IMR-90 (cell line): ENCODE measurements at regions not wholly inside any gene's neighbourhood (a gene's known extent, or its start where the extent isn't known, plus 50 kb on each side); places are given as distances from the start of the nearest gene placed in this dataset.

Source experiments
- ATAC-seq: fragments of 200-7000 bp; cut with Tn5 transposase; 2 replicates; pipeline ENCODE4 v1.9.1; 2020; ENCODE audit warnings: low read depth, mild to moderate bottlenecking, moderate library complexity
- BruUV-seq: library from RNA; stranded (reverse); fragments of 400-500 nt; replicated peaks from 2 replicates; lab custom pipeline; 2021; lab: Mats Ljungman, UMichigan
- CTCF ChIA-PET: fragments of 300-600 bp; formaldehyde crosslinking; extraction: SDS; loops from one replicate; lab custom pipeline; 2021; ENCODE audit warnings: antibody characterized with exemption; lab: Yijun Ruan, JAX
- POLR2A ChIA-PET: fragments of 300-600 bp; sonication (Branson Sonifier 250); formaldehyde crosslinking; loops from one replicate; lab custom pipeline; 2022; ENCODE audit warnings: antibody characterized with exemption; ENCODE audit not compliant: unreplicated experiment; lab: Charles Lee
- DNase-seq: peaks from one replicate; pipeline ENCODE4 v3.0.0; 2013
- H2AFZ ChIP-seq: replicated peaks from 2 replicates; pipeline ENCODE3; 2013; ENCODE audit warnings: low read length, mild to moderate bottlenecking; ENCODE audit not compliant: poor library complexity
- H2AK5ac ChIP-seq: 2 replicates; pipeline ENCODE4 v1.6.1; 2013; ENCODE audit warnings: low read depth, low read length, inconsistent platforms
- H2AK9ac ChIP-seq: replicated peaks from 2 replicates; pipeline ENCODE3; 2013; ENCODE audit warnings: mild to moderate bottlenecking, low read depth, low read length, moderate library complexity; ENCODE audit not compliant: poor library complexity
- H2BK120ac ChIP-seq: 2 replicates; pipeline ENCODE4 v1.6.1; 2013; ENCODE audit warnings: low read depth, low read length, inconsistent platforms
- H2BK15ac ChIP-seq: 3 replicates; pipeline ENCODE4 v1.6.1; 2013; ENCODE audit warnings: low read depth, low read length, inconsistent platforms
- H2BK20ac ChIP-seq: 2 replicates; pipeline ENCODE4 v1.6.1; 2013; ENCODE audit warnings: low read depth, mild to moderate bottlenecking, inconsistent platforms, low read length, moderate library complexity
- H2BK5ac ChIP-seq: 2 replicates; pipeline ENCODE4 v1.6.1; 2013; ENCODE audit warnings: mild to moderate bottlenecking, low read depth, low read length, inconsistent platforms; ENCODE audit not compliant: poor library complexity, severe bottlenecking
- H3K14ac ChIP-seq: replicated peaks from 2 replicates; pipeline ENCODE4 v1.6.1; 2013; ENCODE audit warnings: low read depth, low read length, inconsistent platforms
- H3K18ac ChIP-seq: 2 replicates; pipeline ENCODE4 v1.6.1; 2013; ENCODE audit warnings: low read depth, low read length, control low read depth
- H3K23ac ChIP-seq: 2 replicates; pipeline ENCODE4 v1.6.1; 2013; ENCODE audit warnings: low read depth, low read length, inconsistent platforms
- H3K27ac ChIP-seq: 2 replicates; pipeline ENCODE4 v1.5.1; 2013; ENCODE audit warnings: mild to moderate bottlenecking, control low read depth, low read length; ENCODE audit not compliant: insufficient read depth
- H3K27me3 ChIP-seq: 2 replicates; pipeline ENCODE4 v1.6.1; 2013; ENCODE audit warnings: low read length; ENCODE audit not compliant: control insufficient read depth, insufficient read depth
- H3K36me3 ChIP-seq: 2 replicates; pipeline ENCODE4 v1.6.1; 2013; ENCODE audit warnings: low read length, mixed read lengths; ENCODE audit not compliant: control insufficient read depth, insufficient read depth
- H3K4ac ChIP-seq: 2 replicates; pipeline ENCODE4 v1.6.1; 2013; ENCODE audit warnings: low read depth, low read length, inconsistent platforms
- H3K4me1 ChIP-seq: 2 replicates; pipeline ENCODE4 v1.6.1; 2013; ENCODE audit warnings: low read length, mixed read lengths; ENCODE audit not compliant: control insufficient read depth, insufficient read depth
- H3K4me2 ChIP-seq: 2 replicates; pipeline ENCODE4 v1.6.1; 2013; ENCODE audit warnings: low read depth, mild to moderate bottlenecking, control low read depth, low read length, moderate library complexity
- H3K4me3 ChIP-seq: 2 replicates; pipeline ENCODE4 v1.5.1; 2013; ENCODE audit warnings: low read depth, mild to moderate bottlenecking, control low read depth, low read length, moderate library complexity; ENCODE audit not compliant: insufficient read depth
- H3K56ac ChIP-seq: 2 replicates; pipeline ENCODE4 v1.6.1; 2013; ENCODE audit warnings: low read length, inconsistent platforms; ENCODE audit not compliant: insufficient read depth; ENCODE audit errors: extremely low read depth
- H3K79me1 ChIP-seq, 2 experiments: 2 replicates each; pipeline ENCODE4 v1.6.1; 2013; ENCODE audit warnings: low read length in 2 of 2, inconsistent platforms in 1 of 2, low read depth in 1 of 2
- H3K9ac ChIP-seq: 2 replicates; pipeline ENCODE4 v1.6.1; 2013; ENCODE audit warnings: low read depth, low read length, control low read depth
- H3K9me1 ChIP-seq: 2 replicates; pipeline ENCODE4 v1.6.1; 2013; ENCODE audit warnings: low read length, inconsistent platforms; ENCODE audit not compliant: insufficient read depth
- H3K9me3 ChIP-seq: 2 replicates; pipeline ENCODE4 v1.6.1; 2013; ENCODE audit warnings: low read length; ENCODE audit not compliant: control insufficient read depth, insufficient read depth
- H4K20me1 ChIP-seq: 2 replicates; pipeline ENCODE4 v1.6.1; 2013; ENCODE audit warnings: low read length, inconsistent platforms; ENCODE audit not compliant: insufficient read depth
- H4K5ac ChIP-seq: 2 replicates; pipeline ENCODE4 v1.6.1; 2013; ENCODE audit warnings: mild to moderate bottlenecking, low read depth, low read length, control low read depth
- H4K8ac ChIP-seq, 2 experiments: 2 replicates each; pipeline ENCODE4 v1.6.1; 2013; ENCODE audit warnings: low read depth in 2 of 2, low read length in 2 of 2, control low read depth in 1 of 2, inconsistent platforms in 1 of 2
- H4K91ac ChIP-seq: 2 replicates; pipeline ENCODE4 v1.6.1; 2013; ENCODE audit warnings: low read depth, low read length, inconsistent platforms; ENCODE audit not compliant: insufficient read depth
- CEBPB ChIP-seq: IDR thresholded peaks from 2 replicates; pipeline ENCODE4 v1.6.1; 2012; ENCODE audit warnings: low read depth, low read length, improper control_type of control experiment
- CHD1 ChIP-seq: IDR thresholded peaks from 2 replicates; pipeline ENCODE4 v1.6.1; 2012; ENCODE audit warnings: low read depth, low read length, improper control_type of control experiment
- FOS ChIP-seq: fragments of 150-350 bp; IDR thresholded peaks from 2 replicates; pipeline ENCODE4 v1.6.1; 2016; ENCODE audit warnings: low read depth, low read length
- MAFK ChIP-seq: IDR thresholded peaks from 2 replicates; pipeline ENCODE4 v1.6.1; 2012; ENCODE audit warnings: low read depth, low read length, improper control_type of control experiment
- MAZ ChIP-seq: IDR thresholded peaks from 2 replicates; pipeline ENCODE4 v1.6.1; 2012; ENCODE audit warnings: low read depth, mild to moderate bottlenecking, low read length, improper control_type of control experiment, moderate library complexity, borderline replicate concordance
- MXI1 ChIP-seq: IDR thresholded peaks from 2 replicates; pipeline ENCODE4 v1.6.1; 2012; ENCODE audit warnings: low read depth, mild to moderate bottlenecking, low read length, moderate library complexity, borderline replicate concordance
- NFE2L2 ChIP-seq: fragments of 150-350 bp; IDR thresholded peaks from 2 replicates; pipeline ENCODE4 v1.6.1; 2016; ENCODE audit warnings: low read depth, mild to moderate bottlenecking, low read length
- POLR2A ChIP-seq: IDR thresholded peaks from 2 replicates; pipeline ENCODE4 v1.6.1; 2012; ENCODE audit warnings: mild to moderate bottlenecking, low read depth, low read length
- RAD21 ChIP-seq: IDR thresholded peaks from 2 replicates; pipeline ENCODE4 v1.6.1; 2012; ENCODE audit warnings: low read length, improper control_type of control experiment
- RCOR1 ChIP-seq: IDR thresholded peaks from 2 replicates; pipeline ENCODE4 v1.6.1; 2012; ENCODE audit warnings: mild to moderate bottlenecking, low read length, improper control_type of control experiment; ENCODE audit not compliant: insufficient replicate concordance
- RFX5 ChIP-seq: IDR thresholded peaks from 2 replicates; pipeline ENCODE4 v1.8.0; 2012; ENCODE audit warnings: low read depth, mild to moderate bottlenecking, low read length, moderate library complexity
- WGBS, 2 experiments: methylation state at CpG; one replicate each; pipeline versions ENCODE4 v1.1.5 to v1.1.7; 2013; ENCODE audit warnings: missing lambda C conversion rate in 2 of 2; ENCODE audit not compliant: insufficient read length in 1 of 2; ENCODE audit errors: extremely low coverage in 2 of 2; 5-methylcytosine and 5-hydroxymethylcytosine counted together
- dilution Hi-C: fragments of 300-500 bp; cut with HindIII; formaldehyde crosslinking; loops from one replicate; pipeline ENCODE4 v1.14.3; 2018; ENCODE audit warnings: low sequenced_read_pairs; ENCODE audit not compliant: unreplicated experiment
- in situ Hi-C: fragments of 300-500 bp; cut with MboI; formaldehyde crosslinking; loops from 3 replicates; pipeline ENCODE4 v1.14.3; 2019; ENCODE audit warnings: low sequenced_read_pairs, inconsistent platforms, mixed read lengths
- intact Hi-C: fragments of 100-400 bp; cut with micrococcal nuclease; formaldehyde crosslinking; loops from 2 replicates; pipeline ENCODE4 v1.10.0; 2022
- TF ChIP-seq, protein P1 (sequence below): fragments of 150-350 bp; IDR thresholded peaks from 2 replicates; pipeline ENCODE4 v1.6.1; 2017; ENCODE audit warnings: mild to moderate bottlenecking, antibody characterized with exemption, low read length, low read depth
- TF ChIP-seq, protein P2 (sequence below): conservative IDR thresholded peaks from 2 replicates; pipeline ENCODE4 v1.5.1; 2012; ENCODE audit warnings: mild to moderate bottlenecking, low read depth, low read length, improper control_type of control experiment

DNA sequence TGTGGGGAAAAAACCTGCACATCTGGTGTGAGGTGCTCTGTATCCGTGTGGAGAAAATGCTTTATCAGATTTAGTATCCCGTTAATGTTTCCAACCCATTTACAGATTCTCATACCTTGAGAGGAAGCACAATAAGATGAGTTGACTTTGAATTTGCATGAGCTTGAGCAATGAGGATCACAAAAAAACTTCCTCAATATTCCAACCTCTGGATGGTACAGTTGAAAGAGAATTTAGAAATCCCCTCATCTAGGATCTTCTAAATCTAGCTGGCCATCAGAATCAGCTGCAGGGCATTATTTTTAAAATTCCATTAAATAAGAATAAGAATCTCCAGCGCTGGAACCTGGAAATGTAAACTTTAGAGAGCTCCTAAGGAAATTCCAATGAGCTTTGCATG lies 82.5 kb upstream of the NR5A2 start:
- no peaks in the 10 kb centered on the region for H3K9me1 ChIP-seq
- BruUV-seq = no TSS peak
- H3K79me1 ChIP-seq = no peaks in the 10 kb centered on the region
- H4K20me1 ChIP-seq = no peaks in the 10 kb centered on the region
- H2BK120ac ChIP-seq = no peak overlapping the region
- H3K9ac ChIP-seq = no peak overlapping the region
- dilution Hi-C loops (no loop called here), intact Hi-C loops (no loop called here), in situ Hi-C loops (no loop called here)
- H3K36me3 ChIP-seq = no peaks in the 10 kb centered on the region
- H3K4me2 ChIP-seq = no peak overlapping the region
- H3K27me3 ChIP-seq = peaks cover 3% of the 10 kb centered on the region; the same call in 1 of the 2 replicates
- no CpG with 5 or more reads among the region's 3 CpGs for WGBS, 2 experiments
- no peak overlapping the region for H3K56ac ChIP-seq
- no peak overlapping the region for H2BK15ac ChIP-seq
- no peak overlapping the region for H2AK9ac ChIP-seq
- TF ChIP-seq RCOR1 (no peak), MAFK (no peak), MXI1 (no peak), FOS (no peak), RFX5 (no peak), RAD21 (no peak), MAZ (no peak), POLR2A (no peak), NFE2L2 (no peak), CEBPB (no peak), CHD1 (no peak)
- TF ChIP-seq, protein P1, sequence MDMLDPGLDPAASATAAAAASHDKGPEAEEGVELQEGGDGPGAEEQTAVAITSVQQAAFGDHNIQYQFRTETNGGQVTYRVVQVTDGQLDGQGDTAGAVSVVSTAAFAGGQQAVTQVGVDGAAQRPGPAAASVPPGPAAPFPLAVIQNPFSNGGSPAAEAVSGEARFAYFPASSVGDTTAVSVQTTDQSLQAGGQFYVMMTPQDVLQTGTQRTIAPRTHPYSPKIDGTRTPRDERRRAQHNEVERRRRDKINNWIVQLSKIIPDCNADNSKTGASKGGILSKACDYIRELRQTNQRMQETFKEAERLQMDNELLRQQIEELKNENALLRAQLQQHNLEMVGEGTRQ = no peak
- TF ChIP-seq, protein P2, sequence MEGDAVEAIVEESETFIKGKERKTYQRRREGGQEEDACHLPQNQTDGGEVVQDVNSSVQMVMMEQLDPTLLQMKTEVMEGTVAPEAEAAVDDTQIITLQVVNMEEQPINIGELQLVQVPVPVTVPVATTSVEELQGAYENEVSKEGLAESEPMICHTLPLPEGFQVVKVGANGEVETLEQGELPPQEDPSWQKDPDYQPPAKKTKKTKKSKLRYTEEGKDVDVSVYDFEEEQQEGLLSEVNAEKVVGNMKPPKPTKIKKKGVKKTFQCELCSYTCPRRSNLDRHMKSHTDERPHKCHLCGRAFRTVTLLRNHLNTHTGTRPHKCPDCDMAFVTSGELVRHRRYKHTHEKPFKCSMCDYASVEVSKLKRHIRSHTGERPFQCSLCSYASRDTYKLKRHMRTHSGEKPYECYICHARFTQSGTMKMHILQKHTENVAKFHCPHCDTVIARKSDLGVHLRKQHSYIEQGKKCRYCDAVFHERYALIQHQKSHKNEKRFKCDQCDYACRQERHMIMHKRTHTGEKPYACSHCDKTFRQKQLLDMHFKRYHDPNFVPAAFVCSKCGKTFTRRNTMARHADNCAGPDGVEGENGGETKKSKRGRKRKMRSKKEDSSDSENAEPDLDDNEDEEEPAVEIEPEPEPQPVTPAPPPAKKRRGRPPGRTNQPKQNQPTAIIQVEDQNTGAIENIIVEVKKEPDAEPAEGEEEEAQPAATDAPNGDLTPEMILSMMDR = no peak
- no peak overlapping the region for H2AFZ ChIP-seq
- H2BK5ac ChIP-seq = no peak overlapping the region
- peaks cover 2% of the 10 kb centered on the region; the same call in 1 of the 2 replicates for H3K4me1 ChIP-seq
- no peak overlapping the region for H4K8ac ChIP-seq
- H3K18ac ChIP-seq = no peak overlapping the region
- H3K23ac ChIP-seq = no peak overlapping the region
- H3K27ac ChIP-seq = no peak overlapping the region
- no peak overlapping the region for H2AK5ac ChIP-seq
- ChIA-PET CTCF (no interaction called here), POLR2A (no interaction called here)
- DNase-seq = no peak
- no peaks in the 10 kb centered on the region for H3K9me3 ChIP-seq
- H3K14ac ChIP-seq = no peak overlapping the region
- no peak overlapping the region for H3K4ac ChIP-seq
- no peak overlapping the region for H4K5ac ChIP-seq
- H4K91ac ChIP-seq = no peak overlapping the region
- no peak overlapping the region for H3K4me3 ChIP-seq
- no peak overlapping the region for H2BK20ac ChIP-seq
- ATAC-seq = no peak
